ENCODE measurements at regions not wholly inside any gene's neighbourhood (a gene's known extent, or its start where the extent isn't known, plus 50 kb on each side); places are given as distances from the start of the nearest gene placed in this dataset.

GRCh38 chr5:163635631-163636030 is 130.2 kb downstream of the MAT2B start:
- no peak overlapping the region for H3K27ac ChIP-seq

DNA sequence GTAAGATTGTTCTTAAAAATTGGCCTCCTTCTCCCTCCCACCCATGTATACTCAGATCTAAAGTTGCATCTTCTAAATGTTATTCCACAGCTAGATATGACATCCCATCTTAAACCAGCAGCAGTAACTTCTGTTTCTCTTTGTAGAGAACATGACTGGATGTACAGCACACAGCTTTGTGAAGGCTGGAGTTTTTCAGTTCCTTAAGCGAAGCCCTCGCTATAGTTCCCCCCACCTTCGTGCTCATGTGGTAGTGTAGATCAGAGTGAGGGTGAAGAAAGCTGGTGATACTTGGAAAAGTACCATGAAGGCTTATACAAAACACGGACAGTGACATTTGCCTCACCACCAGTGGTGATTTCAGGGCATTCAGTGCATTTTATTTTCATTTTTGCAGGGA is 137.5 kb downstream of the MAT2B start:
- H3K27ac ChIP-seq: no peak overlapping the region
- TF ChIP-seq CTCF (IDR thresholded peaks at IDR 0.05) (no peak), ZFX (IDR thresholded peaks at IDR 0.05; ENCODE audit: borderline replicate concordance) (no peak)

More at GRCh38 chr5:163635631-163636030, 130.2 kb downstream of the MAT2B start:
- no peak for TF ChIP-seq ZFX (IDR thresholded peaks at IDR 0.05; ENCODE audit: borderline replicate concordance)
- TF ChIP-seq CTCF (IDR thresholded peaks at IDR 0.05): no peak

DNA sequence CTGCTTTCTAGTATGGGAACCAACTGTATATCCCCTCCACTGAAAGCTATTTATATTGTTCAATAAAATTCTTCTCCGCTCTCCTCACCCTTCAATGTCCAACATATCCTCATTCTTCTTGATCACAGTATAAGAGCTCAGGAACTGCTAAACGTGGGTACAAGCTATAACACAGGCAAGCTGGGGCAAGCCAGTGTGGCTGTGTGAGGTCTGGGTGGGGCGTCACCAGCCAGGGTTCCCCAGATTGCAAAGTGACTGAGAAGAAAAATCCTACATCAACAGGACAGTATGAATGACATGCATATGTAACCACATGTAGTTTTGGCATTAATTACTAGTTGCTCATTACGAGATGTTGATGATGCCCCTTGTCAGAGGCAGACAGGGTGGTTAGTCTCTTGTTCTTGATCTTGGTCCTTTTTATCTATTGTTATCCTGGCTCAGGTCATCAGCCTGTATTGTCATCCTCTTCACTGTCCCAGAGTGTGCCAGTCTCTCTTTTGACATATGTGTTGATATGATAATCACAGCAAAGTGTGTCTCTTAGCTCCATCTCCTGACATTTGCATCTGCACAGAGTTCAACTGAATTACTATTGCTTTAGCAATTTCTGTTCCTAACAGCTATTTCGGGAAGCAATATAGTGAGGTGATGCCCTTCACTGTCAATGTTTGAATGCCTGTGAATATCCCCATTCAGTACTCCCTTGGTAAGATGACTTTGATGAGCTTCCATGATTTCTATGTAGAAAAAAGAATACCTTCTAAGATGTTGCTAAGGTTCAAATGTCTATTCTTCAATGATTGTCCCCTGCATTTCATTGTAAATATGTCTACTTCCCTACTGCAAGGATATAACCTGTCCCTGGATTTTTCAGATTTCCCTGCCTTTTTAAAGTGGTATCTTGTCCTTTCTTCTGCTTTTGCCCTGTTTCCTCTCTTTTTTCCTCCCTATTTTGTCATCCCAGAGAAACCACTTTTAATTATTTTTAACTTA is 140.3 kb downstream of the MAT2B start:
- H3K27ac ChIP-seq: no peak overlapping the region
- TF ChIP-seq CTCF (IDR thresholded peaks at IDR 0.05): no peak
- TF ChIP-seq ZFX (IDR thresholded peaks at IDR 0.05; ENCODE audit: borderline replicate concordance): no peak

- H3K27ac ChIP-seq: peak overlapping the region; percentile 27; the same call in 1 of the 2 replicates
- TF ChIP-seq ZFX (IDR thresholded peaks at IDR 0.05; ENCODE audit: borderline replicate concordance) (no peak), CTCF (IDR thresholded peaks at IDR 0.05) (no peak)
Observed at GRCh38 chr5:163649514-163649913, 144.1 kb downstream of the MAT2B start.

DNA sequence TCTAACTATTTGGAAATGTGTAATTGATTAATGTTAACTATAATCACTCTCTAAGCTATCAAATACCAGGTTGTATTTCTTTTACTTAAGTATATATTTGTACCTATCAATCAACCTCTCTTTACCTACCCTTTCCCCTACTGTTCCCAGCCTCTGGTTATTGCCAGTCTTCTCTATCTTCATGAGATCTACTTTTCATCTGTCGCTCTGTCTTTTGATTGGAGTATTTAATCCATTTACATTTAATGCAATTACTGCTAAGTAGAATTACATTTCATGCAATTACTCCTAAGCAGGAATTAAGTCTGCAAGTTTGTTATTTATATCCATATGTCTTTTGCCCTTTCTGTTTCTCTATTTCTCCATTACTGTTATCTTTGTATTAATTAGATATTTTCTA is 148.1 kb downstream of the MAT2B start:
- H3K27ac ChIP-seq: no peak overlapping the region

GRCh38 chr5:163658702-163659567 is 153.5 kb downstream of the MAT2B start:
- TF ChIP-seq ZFX (IDR thresholded peaks at IDR 0.05; ENCODE audit: borderline replicate concordance) (no peak), CTCF (IDR thresholded peaks at IDR 0.05) (no peak)
- no peak overlapping the region for H3K27ac ChIP-seq

More for the DNA sequence above, 148.1 kb downstream of the MAT2B start:
- TF ChIP-seq CTCF (IDR thresholded peaks at IDR 0.05): no peak
- TF ChIP-seq ZFX (IDR thresholded peaks at IDR 0.05; ENCODE audit: borderline replicate concordance): no peak
